ENCODE measurements at regions not wholly inside any gene's neighbourhood (a gene's known extent, or its start where the extent isn't known, plus 50 kb on each side); places are given as distances from the start of the nearest gene placed in this dataset.

- TF ChIP-seq CTCF (conservative IDR thresholded peaks at IDR 0.05) (no peak), ZFX (IDR thresholded peaks at IDR 0.05) (no peak)
Measured at GRCh38 chr15:87528873-87529272, 727.7 kb downstream of the NTRK3 start.

Measured in C4-2B (cell line).